ENCODE measurements at regions not wholly inside any gene's neighbourhood (a gene's known extent, or its start where the extent isn't known, plus 50 kb on each side); places are given as distances from the start of the nearest gene placed in this dataset.

GRCh38 chr3:104755791-104756190 is 610.9 kb upstream of the ALCAM start:
- DNase-seq (ENCODE audit: missing footprints) (no peak), ATAC-seq (no peak)
- intact Hi-C loops (cut with DNase I): no loop called here

GRCh38 chr3:104763007-104763406 is 603.7 kb upstream of the ALCAM start:
- no peak for ATAC-seq
- intact Hi-C loops (cut with DNase I): no loop called here
- no peak for DNase-seq (ENCODE audit: missing footprints)

GRCh38 chr3:104764496-104764895 is 602.2 kb upstream of the ALCAM start:
- no peak for ATAC-seq
- no peak for DNase-seq (ENCODE audit: missing footprints)
- intact Hi-C loops (cut with DNase I): no loop called here

DNA sequence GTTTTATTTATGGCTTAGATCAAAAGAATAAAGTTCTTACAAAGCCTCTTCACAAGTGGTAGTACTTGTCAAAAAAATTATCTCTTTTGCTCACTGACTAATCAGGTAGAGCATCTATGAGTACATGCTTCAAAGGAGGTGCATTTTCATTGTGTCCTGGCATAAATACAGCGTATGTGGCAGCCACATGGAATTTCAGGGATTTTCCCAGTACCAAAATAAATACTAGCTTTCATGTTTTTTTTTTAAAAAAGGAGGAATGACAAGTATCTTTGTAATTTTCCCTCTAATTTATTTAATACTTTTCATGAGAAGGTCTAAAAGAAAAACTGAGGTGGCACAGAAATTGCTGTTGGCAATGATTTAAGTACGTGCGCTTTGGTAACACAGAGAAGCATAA is 597.8 kb upstream of the ALCAM start:
- ATAC-seq (no peak), DNase-seq (ENCODE audit: missing footprints) (no peak)
- intact Hi-C loops (cut with DNase I): no loop called here

DNA sequence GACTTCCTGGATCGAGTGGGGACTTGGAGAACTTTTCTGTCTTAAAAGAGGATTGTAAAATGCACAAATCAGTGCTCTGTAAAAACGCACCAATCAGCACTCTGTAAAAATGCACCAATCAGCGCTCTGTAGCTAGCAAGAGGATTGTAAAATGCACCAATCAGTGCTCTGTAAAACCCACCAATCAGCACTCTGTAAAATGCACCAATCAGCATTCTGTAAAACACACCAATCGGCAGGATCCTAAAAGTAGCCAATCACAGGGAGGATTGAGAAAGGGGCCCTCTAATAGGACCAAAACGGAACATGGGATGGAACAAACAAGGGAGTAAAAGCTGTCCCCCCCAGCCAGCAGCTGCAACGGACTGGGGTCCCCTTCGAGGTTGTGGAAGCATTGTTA is 587.4 kb upstream of the ALCAM start:
- DNase-seq (ENCODE audit: missing footprints) (no peak), ATAC-seq (no peak)
- intact Hi-C loops (cut with DNase I): no loop called here

GRCh38 chr3:104781112-104781511 is 585.6 kb upstream of the ALCAM start:
- intact Hi-C loops (cut with DNase I): no loop called here
- DNase-seq (ENCODE audit: missing footprints) (no peak), ATAC-seq (no peak)

- no peak for DNase-seq (ENCODE audit: missing footprints)
- no peak for ATAC-seq
- intact Hi-C loops (cut with DNase I): no loop called here
These were observed 580.8 kb upstream of the ALCAM start for GRCh38 chr3:104785947-104786346.

DNA sequence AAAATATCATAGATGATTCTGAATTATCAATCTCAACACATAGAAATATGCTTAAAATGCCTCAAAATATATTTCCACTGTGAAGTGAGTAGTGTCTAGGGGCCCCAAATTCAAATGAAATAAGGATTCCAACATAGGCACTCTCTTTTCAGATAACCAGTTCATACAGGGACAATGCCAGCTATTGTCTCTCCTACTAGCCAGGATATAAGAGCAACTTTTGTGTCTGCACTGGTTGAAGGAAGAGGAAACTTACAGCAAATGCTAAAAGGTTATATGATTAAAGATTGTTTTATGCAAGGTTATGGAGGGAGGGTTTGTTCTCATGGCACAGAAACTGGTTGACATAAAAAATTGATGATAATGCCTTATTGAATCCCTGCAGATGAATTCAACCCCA is 579.4 kb upstream of the ALCAM start:
- no peak for DNase-seq (ENCODE audit: missing footprints)
- no peak for ATAC-seq
- intact Hi-C loops (cut with DNase I): no loop called here

- DNase-seq (ENCODE audit: missing footprints): no peak
- intact Hi-C loops (cut with DNase I): no loop called here
- no peak for ATAC-seq
These were observed 577.9 kb upstream of the ALCAM start for GRCh38 chr3:104788807-104789206.

DNA sequence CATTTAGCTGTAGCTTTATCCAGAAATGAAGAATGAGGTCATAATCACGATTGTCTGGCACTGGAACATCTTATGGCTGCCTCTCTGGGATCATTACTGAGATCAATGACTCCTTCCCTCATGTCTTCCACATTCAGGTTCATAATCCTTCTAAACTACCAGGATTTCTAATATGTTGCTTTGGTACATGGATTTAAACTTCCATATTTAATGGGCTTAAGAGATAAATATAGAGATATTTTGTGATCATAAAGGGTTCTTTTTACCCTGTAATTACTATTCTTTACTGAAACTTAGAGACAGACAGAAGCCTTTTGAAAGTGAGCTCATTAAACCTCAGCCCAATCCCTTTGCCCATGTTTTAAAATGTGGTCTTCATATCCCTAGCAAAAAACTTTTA is 575.4 kb upstream of the ALCAM start:
- ATAC-seq (no peak), DNase-seq (ENCODE audit: missing footprints) (no peak)
- intact Hi-C loops (cut with DNase I): no loop called here

GRCh38 chr3:104796556-104796955 is 570.2 kb upstream of the ALCAM start:
- no peak for ATAC-seq
- intact Hi-C loops (cut with DNase I): no loop called here

DNA sequence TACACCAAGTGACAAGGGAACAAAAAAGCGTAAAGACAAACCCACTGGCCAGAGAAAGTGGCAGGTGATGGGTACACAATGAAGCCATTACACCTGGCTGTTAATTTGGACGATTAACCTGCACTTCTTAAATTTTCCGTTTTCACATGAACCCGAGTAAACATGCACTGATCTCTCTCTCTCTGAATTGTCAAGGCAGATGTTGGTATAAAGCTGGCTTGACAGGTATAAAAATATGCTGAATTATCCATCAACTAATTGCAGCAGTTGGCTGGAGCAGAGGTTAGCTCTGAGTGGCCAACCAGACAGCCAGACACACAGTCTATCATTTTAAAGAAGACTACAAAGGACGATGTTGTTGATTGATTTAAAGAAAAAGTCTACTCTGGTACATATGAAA is 561.7 kb upstream of the ALCAM start:
- no peak for ATAC-seq
- intact Hi-C loops (cut with DNase I): no loop called here
- DNase-seq (ENCODE audit: missing footprints): no peak

More at GRCh38 chr3:104796556-104796955, 570.2 kb upstream of the ALCAM start:
- DNase-seq (ENCODE audit: missing footprints): no peak

DNA sequence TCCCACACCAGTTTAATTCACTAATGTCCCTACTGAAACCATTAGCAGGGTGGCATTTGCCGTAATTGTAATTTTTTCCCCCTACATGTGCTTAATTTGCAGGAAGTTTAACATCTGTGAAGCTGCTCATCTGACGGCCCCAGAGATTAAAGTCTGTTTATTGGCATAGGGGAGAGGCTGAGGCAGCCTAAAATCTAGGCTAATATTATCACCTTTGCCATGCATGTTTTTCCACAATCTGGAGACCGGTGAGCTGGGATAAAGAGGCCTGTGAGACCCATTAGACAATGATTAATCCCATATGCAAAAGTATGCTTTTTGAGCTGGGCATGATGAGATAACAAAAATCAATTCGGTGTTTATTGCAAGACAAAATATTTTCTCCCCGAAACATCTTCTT is 561.2 kb upstream of the ALCAM start:
- intact Hi-C loops (cut with DNase I): no loop called here
- ATAC-seq (no peak), DNase-seq (ENCODE audit: missing footprints) (no peak)

- DNase-seq (ENCODE audit: missing footprints): no peak
- intact Hi-C loops (cut with DNase I): no loop called here
- no peak for ATAC-seq
These were observed 555.8 kb upstream of the ALCAM start for GRCh38 chr3:104810896-104811295.

- ATAC-seq: no peak
- intact Hi-C loops (cut with DNase I): no loop called here
- DNase-seq (ENCODE audit: missing footprints): no peak
These were observed 550.7 kb upstream of the ALCAM start for GRCh38 chr3:104816008-104816407.

GRCh38 chr3:104816716-104817115 is 550.0 kb upstream of the ALCAM start:
- intact Hi-C loops (cut with DNase I): no loop called here
- ATAC-seq (no peak), DNase-seq (ENCODE audit: missing footprints) (no peak)

- intact Hi-C loops (cut with DNase I): no loop called here
- DNase-seq (ENCODE audit: missing footprints) (no peak), ATAC-seq (no peak)
These were observed 547.4 kb upstream of the ALCAM start for GRCh38 chr3:104819333-104819732.

DNA sequence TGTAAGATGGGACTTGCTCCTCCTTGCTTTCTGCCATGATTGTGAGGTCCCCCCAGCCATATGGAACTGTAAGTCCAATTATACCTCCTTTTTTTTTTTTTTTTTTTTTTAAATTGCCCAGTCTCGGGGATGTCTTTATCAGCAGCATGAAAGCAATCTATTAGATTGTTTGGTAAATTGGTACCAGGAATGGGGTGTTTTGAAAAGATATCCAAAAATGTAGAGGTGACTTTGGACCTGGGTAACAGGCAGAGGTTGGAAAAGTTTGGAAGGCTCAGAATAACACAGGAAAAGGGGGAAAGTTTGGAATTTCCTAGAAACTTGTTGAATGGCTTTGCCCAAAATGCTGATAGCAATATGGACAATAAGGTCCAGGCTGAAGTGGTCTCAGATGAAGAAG is 545.8 kb upstream of the ALCAM start:
- no peak for ATAC-seq
- intact Hi-C loops (cut with DNase I): no loop called here
- DNase-seq (ENCODE audit: missing footprints): no peak

DNA sequence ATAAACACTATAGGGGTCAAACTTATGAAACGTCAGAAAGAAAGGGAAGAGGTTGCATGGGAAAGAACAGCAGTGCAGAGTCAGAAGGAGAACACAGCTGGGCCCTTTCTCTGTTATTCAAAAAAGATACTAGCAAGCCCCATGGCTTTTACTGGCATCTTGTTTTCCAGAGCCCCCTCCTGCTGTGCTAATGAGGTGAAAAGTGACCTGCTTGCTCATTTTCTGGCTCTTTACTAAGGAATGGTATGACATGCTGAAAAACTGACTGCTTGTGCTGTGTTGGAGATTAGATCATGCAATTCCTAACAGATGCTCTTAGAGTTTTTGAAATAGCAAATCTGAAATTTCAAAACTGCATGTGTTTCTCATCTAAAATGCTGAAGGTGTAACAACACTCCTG is 541.6 kb upstream of the ALCAM start:
- DNase-seq (ENCODE audit: missing footprints) (no peak), ATAC-seq (no peak)
- intact Hi-C loops (cut with DNase I): no loop called here

GRCh38 chr3:104831071-104831470 is 535.6 kb upstream of the ALCAM start:
- intact Hi-C loops (cut with DNase I): no loop called here
- ATAC-seq: no peak

DNA sequence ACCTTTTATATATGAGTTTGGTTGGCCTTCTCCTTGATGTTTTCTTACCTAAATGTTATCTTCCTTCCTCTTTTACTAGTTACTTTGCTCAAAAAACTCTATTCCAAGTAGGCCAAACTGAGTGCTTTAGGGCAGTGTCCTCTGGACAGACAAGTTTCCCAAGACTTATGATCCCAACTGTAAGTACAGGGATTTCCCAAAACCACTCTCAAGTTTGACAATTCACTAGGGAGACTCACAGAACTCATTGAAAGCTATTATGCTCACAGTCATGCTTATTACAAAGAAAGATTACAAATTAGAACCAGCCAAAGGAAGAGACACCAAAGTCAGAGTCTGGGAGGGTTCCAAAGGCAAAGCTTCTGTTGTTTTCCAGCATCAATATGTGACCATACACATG is 534.2 kb upstream of the ALCAM start:
- ATAC-seq (no peak), DNase-seq (ENCODE audit: missing footprints) (no peak)
- intact Hi-C loops (cut with DNase I): no loop called here

More at GRCh38 chr3:104831071-104831470, 535.6 kb upstream of the ALCAM start:
- no peak for DNase-seq (ENCODE audit: missing footprints)

GRCh38 chr3:104835376-104835775 is 531.3 kb upstream of the ALCAM start:
- DNase-seq (ENCODE audit: missing footprints) (no peak), ATAC-seq (no peak)

More at GRCh38 chr3:104835376-104835775, 531.3 kb upstream of the ALCAM start:
- intact Hi-C loops (cut with DNase I): no loop called here
